Upper lobe of left lung (tissue), 4 donors: ENCODE measurements at regions not wholly inside any gene's neighbourhood (a gene's known extent, or its start where the extent isn't known, plus 50 kb on each side); places are given as distances from the start of the nearest gene placed in this dataset.

Experiments
- EP300 ChIP-seq, 4 donors: sonication (generic); formaldehyde crosslinking; IDR thresholded peaks; one replicate each; pipeline ENCODE4 v1.5.1; 2017; ENCODE audit warnings: antibody characterized with exemption in 4 of 4, control low read depth in 2 of 4
- POLR2AphosphoS5 ChIP-seq, 2 donors: sonication (generic); formaldehyde crosslinking; IDR thresholded peaks; one replicate each; pipeline ENCODE4 v1.5.1; 2017; ENCODE audit warnings: antibody characterized with exemption in 2 of 2
- TF ChIP-seq, protein P1 (sequence below), 6 experiments: fragments of 450-650 bp in 4 of 6; fragments of 200-600 bp in 2 of 6; sonication (generic) in 2 of 6; IDR thresholded peaks; one replicate each; pipeline ENCODE4 v1.5.1; 2016 to 2019; ENCODE audit warnings: antibody characterized with exemption in 6 of 6

DNA sequence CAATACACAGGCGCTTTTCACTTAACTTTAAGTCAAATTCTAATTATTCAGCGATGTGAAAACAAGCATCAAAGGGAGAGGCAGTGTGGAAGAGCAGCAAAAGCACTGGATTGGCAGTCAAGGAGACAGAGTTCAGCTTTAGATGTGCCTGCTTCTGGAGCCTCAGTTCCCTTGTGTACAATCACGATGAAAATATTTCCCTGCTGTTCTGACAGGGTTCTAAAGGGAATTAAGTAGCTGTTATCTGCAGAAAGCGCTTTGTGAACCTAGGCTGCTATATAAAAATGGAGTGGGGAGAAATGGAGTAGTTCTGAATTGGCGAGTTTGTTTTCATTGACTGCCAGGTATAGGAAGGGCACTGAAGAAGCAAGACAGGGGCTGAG is 237.8 kb upstream of the SP8 start:
- TF ChIP-seq, protein P1, sequence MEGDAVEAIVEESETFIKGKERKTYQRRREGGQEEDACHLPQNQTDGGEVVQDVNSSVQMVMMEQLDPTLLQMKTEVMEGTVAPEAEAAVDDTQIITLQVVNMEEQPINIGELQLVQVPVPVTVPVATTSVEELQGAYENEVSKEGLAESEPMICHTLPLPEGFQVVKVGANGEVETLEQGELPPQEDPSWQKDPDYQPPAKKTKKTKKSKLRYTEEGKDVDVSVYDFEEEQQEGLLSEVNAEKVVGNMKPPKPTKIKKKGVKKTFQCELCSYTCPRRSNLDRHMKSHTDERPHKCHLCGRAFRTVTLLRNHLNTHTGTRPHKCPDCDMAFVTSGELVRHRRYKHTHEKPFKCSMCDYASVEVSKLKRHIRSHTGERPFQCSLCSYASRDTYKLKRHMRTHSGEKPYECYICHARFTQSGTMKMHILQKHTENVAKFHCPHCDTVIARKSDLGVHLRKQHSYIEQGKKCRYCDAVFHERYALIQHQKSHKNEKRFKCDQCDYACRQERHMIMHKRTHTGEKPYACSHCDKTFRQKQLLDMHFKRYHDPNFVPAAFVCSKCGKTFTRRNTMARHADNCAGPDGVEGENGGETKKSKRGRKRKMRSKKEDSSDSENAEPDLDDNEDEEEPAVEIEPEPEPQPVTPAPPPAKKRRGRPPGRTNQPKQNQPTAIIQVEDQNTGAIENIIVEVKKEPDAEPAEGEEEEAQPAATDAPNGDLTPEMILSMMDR (IDR thresholded peaks at IDR 0.05) = no peak
- no peak for TF ChIP-seq EP300 (IDR thresholded peaks at IDR 0.05)
- TF ChIP-seq POLR2AphosphoS5 (IDR thresholded peaks at IDR 0.05) = no peak
